Upper lobe of right lung (tissue), 1 donor: ENCODE measurements at regions not wholly inside any gene's neighbourhood (a gene's known extent, or its start where the extent isn't known, plus 50 kb on each side); places are given as distances from the start of the nearest gene placed in this dataset.

Source experiments
- ATAC-seq: fragments of 200-7000 bp; cut with Tn5 transposase; one replicate; pipeline ENCODE4 v1.9.1; 2020; ENCODE audit warnings: mild to moderate bottlenecking, moderate library complexity
- DNase-seq: peaks from one replicate; pipeline ENCODE4 v3.0.0-alpha.2; 2020
- H3K27ac ChIP-seq: fragments of 200-600 bp; one replicate; pipeline ENCODE4 v1.8.0; 2022
- H3K27me3 ChIP-seq: fragments of 200-600 bp; one replicate; pipeline ENCODE4 v1.8.0; 2022; ENCODE audit warnings: mild to moderate bottlenecking
- H3K36me3 ChIP-seq: fragments of 200-600 bp; one replicate; pipeline ENCODE4 v1.8.0; 2022
- H3K4me1 ChIP-seq: fragments of 200-600 bp; one replicate; pipeline ENCODE4 v1.8.0; 2022
- H3K4me3 ChIP-seq: fragments of 200-600 bp; one replicate; pipeline ENCODE4 v1.8.0; 2022; ENCODE audit warnings: mild to moderate bottlenecking
- H3K9me3 ChIP-seq: fragments of 200-600 bp; one replicate; pipeline ENCODE4 v1.8.0; 2022
- CTCF ChIP-seq: fragments of 200-600 bp; IDR thresholded peaks from one replicate; pipeline ENCODE4 v1.8.0; 2022; ENCODE audit warnings: antibody characterized with exemption
- intact Hi-C: fragments of 100-400 bp; cut with DNase I; formaldehyde crosslinking; loops from one replicate; pipeline ENCODE4 v1.11.0; 2022
- donor health status: DM: no; HTN: yes; CAD: no; lungs with severe emphysema.

- no peaks in the 10 kb centered on the region for H3K9me3 ChIP-seq
- no peaks in the 10 kb centered on the region for H3K27me3 ChIP-seq
- no peak for DNase-seq
- intact Hi-C loops: no loop called here
- no peak for TF ChIP-seq CTCF
- H3K4me3 ChIP-seq: no peak overlapping the region
- H3K4me1 ChIP-seq: no peaks in the 10 kb centered on the region
- no peaks in the 10 kb centered on the region for H3K36me3 ChIP-seq
- no peak for ATAC-seq
- no peak overlapping the region for H3K27ac ChIP-seq
Observed at GRCh38 chr13:90797335-90797734, 550.2 kb upstream of the MIR17HG start.

GRCh38 chr13:90798381-90798780 is 549.1 kb upstream of the MIR17HG start:
- ATAC-seq (no peak), DNase-seq (no peak)
- no peak for TF ChIP-seq CTCF
- no peaks in the 10 kb centered on the region for H3K27me3 ChIP-seq
- H3K9me3 ChIP-seq: no peaks in the 10 kb centered on the region
- no peaks in the 10 kb centered on the region for H3K36me3 ChIP-seq
- H3K4me3 ChIP-seq: no peak overlapping the region
- H3K27ac ChIP-seq: no peak overlapping the region
- H3K4me1 ChIP-seq: no peaks in the 10 kb centered on the region
- intact Hi-C loops: no loop called here

GRCh38 chr13:90800082-90800746 is 547.3 kb upstream of the MIR17HG start:
- no peaks in the 10 kb centered on the region for H3K36me3 ChIP-seq
- no peaks in the 10 kb centered on the region for H3K27me3 ChIP-seq
- H3K27ac ChIP-seq: no peak overlapping the region
- H3K4me1 ChIP-seq: no peaks in the 10 kb centered on the region
- intact Hi-C loops: no loop called here
- peak; percentile 65 for DNase-seq
- no peak overlapping the region for H3K4me3 ChIP-seq
- peak; percentile 78 for ATAC-seq
- H3K9me3 ChIP-seq: no peaks in the 10 kb centered on the region
- TF ChIP-seq CTCF: no peak

GRCh38 chr13:90801621-90802020 is 545.9 kb upstream of the MIR17HG start:
- H3K36me3 ChIP-seq: no peaks in the 10 kb centered on the region
- no peak for TF ChIP-seq CTCF
- no peaks in the 10 kb centered on the region for H3K4me1 ChIP-seq
- intact Hi-C loops: no loop called here
- ATAC-seq (no peak), DNase-seq (no peak)
- no peaks in the 10 kb centered on the region for H3K27me3 ChIP-seq
- H3K9me3 ChIP-seq: no peaks in the 10 kb centered on the region
- no peak overlapping the region for H3K4me3 ChIP-seq
- no peak overlapping the region for H3K27ac ChIP-seq

- no peaks in the 10 kb centered on the region for H3K36me3 ChIP-seq
- ATAC-seq (no peak), DNase-seq (no peak)
- intact Hi-C loops: no loop called here
- TF ChIP-seq CTCF: no peak
- no peaks in the 10 kb centered on the region for H3K4me1 ChIP-seq
- no peaks in the 10 kb centered on the region for H3K27me3 ChIP-seq
- H3K9me3 ChIP-seq: no peaks in the 10 kb centered on the region
- H3K27ac ChIP-seq: no peak overlapping the region
- H3K4me3 ChIP-seq: no peak overlapping the region
Observed at GRCh38 chr13:90803210-90803609, 544.3 kb upstream of the MIR17HG start.

GRCh38 chr13:90806016-90806615 is 541.4 kb upstream of the MIR17HG start:
- H3K27me3 ChIP-seq: no peaks in the 10 kb centered on the region
- no peak for TF ChIP-seq CTCF
- no peaks in the 10 kb centered on the region for H3K4me1 ChIP-seq
- intact Hi-C loops: no loop called here
- H3K36me3 ChIP-seq: no peaks in the 10 kb centered on the region
- ATAC-seq: no peak
- H3K27ac ChIP-seq: no peak overlapping the region
- H3K9me3 ChIP-seq: no peaks in the 10 kb centered on the region
- no peak overlapping the region for H3K4me3 ChIP-seq
- DNase-seq: no peak
